WTC11 (cell line): ENCODE measurements at regions not wholly inside any gene's neighbourhood (a gene's known extent, or its start where the extent isn't known, plus 50 kb on each side); places are given as distances from the start of the nearest gene placed in this dataset.

Experiments used
- ATAC-seq: fragments of 200-7000 bp; cut with Tn5 transposase; 2 replicates; pipeline ENCODE4 v1.10.0; 2021; ENCODE audit warnings: mild to moderate bottlenecking, moderate library complexity
- CTCF ChIA-PET: fragments of 300-600 bp; sonication (Branson Sonifier 250); formaldehyde crosslinking; loops from one replicate; lab custom pipeline; 2021; ENCODE audit warnings: antibody characterized with exemption; lab: Charles Lee
- POLR2A ChIA-PET: fragments of 350-600 bp; sonication (Branson Sonifier 250); formaldehyde crosslinking; loops from one replicate; lab custom pipeline; 2021; ENCODE audit warnings: antibody characterized with exemption; lab: Charles Lee
- DNase-seq: peaks from one replicate; pipeline ENCODE4 v3.0.0; 2021; ENCODE audit warnings: low spot score
- H3K27ac Mint-ChIP-seq: 2 replicates; pipeline ENCODE4 v1.8.0; 2021; ENCODE audit warnings: mixed read lengths
- H3K27me3 Mint-ChIP-seq: 2 replicates; pipeline ENCODE4 v1.8.0; 2021; ENCODE audit warnings: low read depth, mild to moderate bottlenecking, moderate library complexity, mixed read lengths
- H3K36me3 Mint-ChIP-seq: 2 replicates; pipeline ENCODE4 v1.8.0; 2021; ENCODE audit warnings: mixed read lengths
- H3K4me1 Mint-ChIP-seq: 2 replicates; pipeline ENCODE4 v1.8.0; 2022; ENCODE audit warnings: mixed read lengths
- H3K4me3 Mint-ChIP-seq: 2 replicates; pipeline ENCODE4 v1.8.0; 2021; ENCODE audit warnings: mild to moderate bottlenecking, moderate library complexity, mixed read lengths
- H3K9me3 Mint-ChIP-seq: 2 replicates; pipeline ENCODE4 v1.8.0; 2021; ENCODE audit warnings: mixed read lengths
- CBFB ChIP-seq: sonication (generic); formaldehyde crosslinking; IDR thresholded peaks from 2 replicates; pipeline ENCODE4 v1.8.1; 2022; ENCODE audit warnings: mild to moderate bottlenecking, low read depth, missing genetic modification reagents
- CDX4 ChIP-seq: fragments of 250-450 bp; sonication (Bioruptor Pico); IDR thresholded peaks from 2 replicates; pipeline ENCODE4 v1.9.0; 2021; ENCODE audit warnings: moderate library complexity, mild to moderate bottlenecking, inconsistent platforms, borderline replicate concordance
- ERG ChIP-seq: fragments of 250-450 bp; sonication (Bioruptor Pico); IDR thresholded peaks from 2 replicates; pipeline ENCODE4 v1.8.0; 2021; ENCODE audit warnings: mild to moderate bottlenecking
- ETV6 ChIP-seq: sonication (generic); formaldehyde crosslinking; IDR thresholded peaks from 2 replicates; pipeline ENCODE4 v1.8.1; 2022; ENCODE audit warnings: mild to moderate bottlenecking, missing genetic modification reagents
- FOXJ3 ChIP-seq: sonication (generic); formaldehyde crosslinking; IDR thresholded peaks from 2 replicates; pipeline ENCODE4 v1.9.0; 2021; ENCODE audit warnings: missing genetic modification reagents, mild to moderate bottlenecking, borderline replicate concordance
- FOXP4 ChIP-seq: sonication (generic); formaldehyde crosslinking; IDR thresholded peaks from 2 replicates; pipeline ENCODE4 v1.8.0; 2022; ENCODE audit warnings: mild to moderate bottlenecking, missing genetic modification reagents
- HMGXB4 ChIP-seq: sonication (generic); formaldehyde crosslinking; IDR thresholded peaks from 2 replicates; pipeline ENCODE4 v1.8.1; 2023; ENCODE audit warnings: mild to moderate bottlenecking, moderate library complexity, missing genetic modification reagents
- IRF1 ChIP-seq: sonication (generic); formaldehyde crosslinking; IDR thresholded peaks from 2 replicates; pipeline ENCODE4 v1.8.0; 2023; ENCODE audit warnings: missing genetic modification reagents
- NFE2L1 ChIP-seq: sonication (generic); formaldehyde crosslinking; IDR thresholded peaks from 2 replicates; pipeline ENCODE4 v1.8.1; 2023; ENCODE audit warnings: missing genetic modification reagents
- NR1H2 ChIP-seq: sonication (generic); formaldehyde crosslinking; IDR thresholded peaks from 2 replicates; pipeline ENCODE4 v1.9.0; 2021; ENCODE audit warnings: mild to moderate bottlenecking, moderate library complexity, missing genetic modification reagents
- PRDM15 ChIP-seq: sonication (generic); formaldehyde crosslinking; IDR thresholded peaks from 2 replicates; pipeline ENCODE4 v1.8.0; 2022; ENCODE audit warnings: missing genetic modification reagents
- SP1 ChIP-seq: sonication (generic); formaldehyde crosslinking; conservative IDR thresholded peaks from 2 replicates; pipeline ENCODE4 v1.8.1; 2022; ENCODE audit warnings: missing genetic modification reagents
- STAT6 ChIP-seq: sonication (generic); formaldehyde crosslinking; conservative IDR thresholded peaks from 2 replicates; pipeline ENCODE4 v1.8.1; 2023; ENCODE audit warnings: mild to moderate bottlenecking, low read depth, missing genetic modification reagents, moderate library complexity
- ZNF232 ChIP-seq: sonication (generic); formaldehyde crosslinking; IDR thresholded peaks from 2 replicates; pipeline ENCODE4 v1.8.0; 2022; ENCODE audit warnings: mild to moderate bottlenecking, missing genetic modification reagents
- ZNF263 ChIP-seq: sonication (generic); formaldehyde crosslinking; IDR thresholded peaks from 2 replicates; pipeline ENCODE4 v1.8.1; 2022; ENCODE audit warnings: low read depth, mild to moderate bottlenecking, moderate library complexity, missing genetic modification reagents
- ZSCAN18 ChIP-seq: fragments of 250-450 bp; sonication (Bioruptor Pico); IDR thresholded peaks from 2 replicates; pipeline ENCODE4 v2.1.2; 2022; ENCODE audit warnings: mild to moderate bottlenecking, moderate library complexity

GRCh38 chr15:29410338-29410737 is 140.7 kb upstream of the NSMCE3 start:
- peak overlapping the region; percentile 52 for H3K27ac Mint-ChIP-seq
- H3K4me3 Mint-ChIP-seq, result no peak overlapping the region
- no peaks in the 10 kb centered on the region for H3K36me3 Mint-ChIP-seq
- H3K27me3 Mint-ChIP-seq, result peaks cover 6% of the 10 kb centered on the region
- no peaks in the 10 kb centered on the region for H3K9me3 Mint-ChIP-seq
- peaks cover 22% of the 10 kb centered on the region for H3K4me1 Mint-ChIP-seq
- POLR2A ChIA-PET, result no interaction called here
- CTCF ChIA-PET, result interaction anchor here (0.7 to 2.1 kb wide), 3 partner anchors 8 to 270 kb away, joined by 3 to 13 read pairs (median 3); no protein-coding TSS in a partner anchor
- peak; percentile 95 for ATAC-seq
- DNase-seq, result peak; percentile 36
- TF ChIP-seq ZNF263 (CRISPR knock-in tag) (peak; percentile 32; the same call in 1 of the 2 replicates), ZNF232 (no peak)
- TF ChIP-seq, all 79 proteins: peak for 1

GRCh38 chr15:29409890-29410289 is 140.3 kb upstream of the NSMCE3 start:
- Mint-ChIP-seq H3K27me3 (peaks cover 6% of the 10 kb centered on the region; the same call in 1 of the 2 replicates), H3K4me1 (peaks cover 22% of the 10 kb centered on the region), H3K27ac (peak overlapping the region; percentile 52), H3K9me3 (no peaks in the 10 kb centered on the region), H3K36me3 (no peaks in the 10 kb centered on the region), H3K4me3 (no peak overlapping the region)
- ATAC-seq (peak; percentile 66), DNase-seq (no peak)
- ChIA-PET CTCF (interaction anchor here (0.7 to 2.1 kb wide), 3 partner anchors 9 to 270 kb away, joined by 3 to 13 read pairs (median 3); no protein-coding TSS in a partner anchor), POLR2A (interaction anchor here (0.5 kb wide), 1 partner anchor 159 kb away, joined by 5 read pairs; no protein-coding TSS in a partner anchor)
- no peak for TF ChIP-seq SP1
- no peak for TF ChIP-seq CBFB (CRISPR knock-in tag)
- TF ChIP-seq FOXJ3, result no peak
- TF ChIP-seq IRF1 (CRISPR knock-in tag), result no peak
- TF ChIP-seq STAT6 (CRISPR knock-in tag), result no peak
- no peak for TF ChIP-seq ERG (CRISPR knock-in tag)
- no peak for TF ChIP-seq PRDM15
- TF ChIP-seq ZSCAN18 (CRISPR knock-in tag), result no peak
- TF ChIP-seq ZNF232, result no peak
- no peak for TF ChIP-seq NFE2L1
- no peak for TF ChIP-seq CDX4 (CRISPR knock-in tag)
- TF ChIP-seq FOXP4 (CRISPR knock-in tag), result no peak
- no peak for TF ChIP-seq ETV6 (CRISPR knock-in tag)
- TF ChIP-seq HMGXB4 (CRISPR knock-in tag), result no peak
- no peak for TF ChIP-seq NR1H2
